H1 (cell line): ENCODE measurements at regions not wholly inside any gene's neighbourhood (a gene's known extent, or its start where the extent isn't known, plus 50 kb on each side); places are given as distances from the start of the nearest gene placed in this dataset.

Experiments
- CHD7 ChIP-seq: fragments of 300-600 bp; sonication (generic); IDR thresholded peaks from 2 replicates; pipeline ENCODE4 v1.7.1; 2012; ENCODE audit warnings: low read length, moderate library complexity, mild to moderate bottlenecking, inconsistent platforms; ENCODE audit not compliant: insufficient replicate concordance
- CTBP2 ChIP-seq: IDR thresholded peaks from 2 replicates; pipeline ENCODE4 v1.7.0; 2011; ENCODE audit warnings: borderline replicate concordance, mild to moderate bottlenecking, moderate library complexity, mixed read lengths, low read length; ENCODE audit not compliant: insufficient read depth, insufficient read length
- HDAC2 ChIP-seq, 2 experiments: fragments of 300-600 bp in 1 of 2; sonication (generic) in 1 of 2; IDR thresholded peaks; 2 replicates each; pipeline ENCODE4 v1.6.1; 2011 to 2012; ENCODE audit warnings: low read depth in 2 of 2, low read length in 2 of 2, mild to moderate bottlenecking in 2 of 2, moderate library complexity in 2 of 2, borderline replicate concordance in 1 of 2, inconsistent platforms in 1 of 2
- KDM4A ChIP-seq: IDR thresholded peaks from one replicate; pipeline ENCODE4 v1.7.1; 2012; ENCODE audit warnings: low read depth, mild to moderate bottlenecking, moderate library complexity, low read length, inconsistent platforms; ENCODE audit not compliant: severe bottlenecking
- NANOG ChIP-seq: IDR thresholded peaks from 2 replicates; pipeline ENCODE4 v1.6.1; 2011; ENCODE audit warnings: low read length, low read depth, mild to moderate bottlenecking, inconsistent platforms; ENCODE audit not compliant: insufficient read depth, poor library complexity, severe bottlenecking
- PHF8 ChIP-seq: fragments of 200-600 bp; sonication (generic); conservative IDR thresholded peaks from 2 replicates; pipeline ENCODE4 v1.7.1; 2012; ENCODE audit warnings: low read depth, mild to moderate bottlenecking, inconsistent platforms, low read length, moderate library complexity

GRCh38 chr12:90020436-90020835 lies 311.8 kb upstream of the ATP2B1 start (continued):
- TF ChIP-seq CHD7 (no peak), PHF8 (no peak), HDAC2 (IDR thresholded peaks at IDR 0.05; ENCODE audit: borderline replicate concordance in 1 of 2, low read depth in 2 of 2, low read length in 2 of 2) (no peak), NANOG (no peak), KDM4A (no peak), CTBP2 (no peak)
